ENCODE measurements at regions not wholly inside any gene's neighbourhood (a gene's known extent, or its start where the extent isn't known, plus 50 kb on each side); places are given as distances from the start of the nearest gene placed in this dataset.

GRCh38 chr14:101362529-101363260 lies 198.6 kb upstream of the DIO3 start:
- Histone ChIP-seq H3K36me3 (replicated peaks) (no peaks in the 10 kb centered on the region), H3K4me3 (ENCODE audit: low read depth, low read length) (no peak overlapping the region), H3K27ac (no peak overlapping the region), H3K27me3 (replicated peaks) (no peaks in the 10 kb centered on the region)
- in situ Hi-C loops (cut with HindIII; ENCODE audit: low pct_ligation_motif_present, low sequenced_read_pairs), result no loop called here
- TF ChIP-seq CTCF (IDR thresholded peaks at IDR 0.05; ENCODE audit: low read depth, low read length, missing control alignments), result no peak
- no peak for DNase-seq

GRCh38 chr14:101363261-101363555 lies 198.1 kb upstream of the DIO3 start:
- no peak for TF ChIP-seq CTCF (IDR thresholded peaks at IDR 0.05; ENCODE audit: low read depth, low read length, missing control alignments)
- DNase-seq, result no peak
- no peak overlapping the region for H3K27ac ChIP-seq
- H3K4me3 ChIP-seq (ENCODE audit: low read depth, low read length), result no peak overlapping the region
- in situ Hi-C loops (cut with HindIII; ENCODE audit: low pct_ligation_motif_present, low sequenced_read_pairs), result no loop called here
- H3K36me3 ChIP-seq (replicated peaks), result no peaks in the 10 kb centered on the region
- no peaks in the 10 kb centered on the region for H3K27me3 ChIP-seq (replicated peaks)

- H3K36me3 ChIP-seq (replicated peaks), result no peaks in the 10 kb centered on the region
- TF ChIP-seq CTCF (IDR thresholded peaks at IDR 0.05; ENCODE audit: low read depth, low read length, missing control alignments), result no peak
- no peak overlapping the region for H3K27ac ChIP-seq
- no peak for DNase-seq
- H3K4me3 ChIP-seq (ENCODE audit: low read depth, low read length), result no peak overlapping the region
- in situ Hi-C loops (cut with HindIII; ENCODE audit: low pct_ligation_motif_present, low sequenced_read_pairs), result no loop called here
- H3K27me3 ChIP-seq (replicated peaks), result no peaks in the 10 kb centered on the region
Observed at GRCh38 chr14:101363880-101364391, 197.4 kb upstream of the DIO3 start.

- in situ Hi-C loops (cut with HindIII; ENCODE audit: low pct_ligation_motif_present, low sequenced_read_pairs), result no loop called here
- no peaks in the 10 kb centered on the region for H3K36me3 ChIP-seq (replicated peaks)
- H3K27ac ChIP-seq, result no peak overlapping the region
- H3K27me3 ChIP-seq (replicated peaks), result no peaks in the 10 kb centered on the region
- H3K4me3 ChIP-seq (ENCODE audit: low read depth, low read length), result no peak overlapping the region
- DNase-seq, result no peak
- TF ChIP-seq CTCF (IDR thresholded peaks at IDR 0.05; ENCODE audit: low read depth, low read length, missing control alignments), result no peak
Observed at GRCh38 chr14:101364503-101365328, 196.6 kb upstream of the DIO3 start.

- Histone ChIP-seq H3K36me3 (replicated peaks) (no peaks in the 10 kb centered on the region), H3K4me3 (ENCODE audit: low read depth, low read length) (no peak overlapping the region), H3K27ac (no peak overlapping the region), H3K27me3 (replicated peaks) (no peaks in the 10 kb centered on the region)
- DNase-seq, result no peak
- in situ Hi-C loops (cut with HindIII; ENCODE audit: low pct_ligation_motif_present, low sequenced_read_pairs), result no loop called here
- no peak for TF ChIP-seq CTCF (IDR thresholded peaks at IDR 0.05; ENCODE audit: low read depth, low read length, missing control alignments)
Observed at GRCh38 chr14:101365329-101366158, 195.8 kb upstream of the DIO3 start.

Data from brain microvascular endothelial cell (primary cell).